KBM-7 (cell line): ENCODE measurements at regions not wholly inside any gene's neighbourhood (a gene's known extent, or its start where the extent isn't known, plus 50 kb on each side); places are given as distances from the start of the nearest gene placed in this dataset.
"Not testable (repeated sequence)": the region's sequence is repeated elsewhere in the genome, so short reads cannot be mapped to it uniquely, and the experiment has no call there.

Experiments
- DNase-seq: peaks from one replicate; pipeline ENCODE4 v3.0.0-alpha.2; 2015
- in situ Hi-C: fragments of 300-500 bp; cut with MboI; formaldehyde crosslinking; loops from 2 replicates; pipeline ENCODE4 v1.14.3; 2020; ENCODE audit warnings: low sequenced_read_pairs, low pct_unique_long_range_greater_than_20kb, mixed read lengths

- DNase-seq, in situ Hi-C loops: not testable (repeated sequence)
Observed at GRCh38 chr4:189846094-189846493, 94.6 kb upstream of the FRG1 start.

DNA sequence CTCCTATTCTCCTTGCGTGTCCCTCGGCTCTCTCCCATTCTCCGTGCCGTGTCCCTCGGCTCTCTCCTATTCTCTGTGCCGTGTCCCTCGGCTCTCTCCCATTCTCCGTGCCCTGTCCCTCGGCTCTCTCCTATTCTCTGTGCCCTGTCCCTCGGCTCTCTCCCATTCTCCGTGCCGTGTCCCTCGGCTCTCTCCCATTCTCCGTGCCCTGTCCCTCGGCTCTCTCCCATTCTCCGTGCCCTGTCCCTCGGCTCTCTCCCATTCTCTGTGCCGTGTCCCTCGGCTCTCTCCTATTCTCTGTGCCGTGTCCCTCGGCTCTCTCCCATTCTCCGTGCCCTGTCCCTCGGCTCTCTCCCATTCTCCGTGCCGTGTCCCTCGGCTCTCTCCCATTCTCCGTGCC lies 94.1 kb upstream of the FRG1 start:
- in situ Hi-C loops = not testable (repeated sequence)

DNA sequence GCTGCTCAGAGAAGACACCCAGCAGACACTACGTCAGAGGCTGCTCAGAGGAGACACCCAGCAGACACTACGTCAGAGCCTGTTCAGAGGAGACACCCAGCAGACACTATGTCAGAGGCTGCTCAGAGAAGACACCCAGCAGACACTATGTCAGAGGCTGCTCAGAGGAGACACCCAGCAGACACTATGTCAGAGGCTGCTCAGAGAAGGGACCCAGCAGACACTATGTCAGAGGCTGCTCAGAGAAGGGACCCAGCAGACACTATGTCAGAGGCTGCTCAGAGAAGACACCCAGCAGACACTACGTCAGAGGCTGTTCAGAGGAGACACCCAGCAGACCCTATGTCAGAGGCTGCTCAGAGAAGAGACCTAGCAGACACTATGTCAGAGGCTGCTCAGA lies 92.0 kb upstream of the FRG1 start:
- DNase-seq, in situ Hi-C loops: not testable (repeated sequence)

More for the DNA sequence above, 94.1 kb upstream of the FRG1 start:
- DNase-seq = not testable (repeated sequence)

- DNase-seq = no peak
- in situ Hi-C loops = no loop called here
Observed at GRCh38 chr4:189850239-189850856, 90.3 kb upstream of the FRG1 start.

DNA sequence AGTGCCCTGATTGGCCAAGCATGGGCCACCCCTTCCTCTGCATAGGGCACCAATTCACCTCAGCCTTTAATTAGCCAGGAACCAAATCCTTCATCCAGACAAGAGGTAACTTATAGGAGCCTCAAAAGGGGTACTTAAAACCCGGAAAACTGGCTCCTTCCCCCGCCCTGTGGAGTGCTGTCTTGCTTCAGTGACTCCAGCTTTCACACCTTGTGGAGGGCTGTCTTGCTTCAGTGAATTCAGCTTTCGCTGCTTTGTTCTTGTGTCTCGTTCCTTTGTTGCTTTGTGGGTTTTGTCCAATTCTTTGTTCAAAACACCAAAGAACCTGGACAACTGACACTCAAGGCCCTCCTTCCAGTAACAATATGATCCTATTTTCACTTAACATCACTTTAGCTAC lies 82.2 kb upstream of the FRG1 start:
- in situ Hi-C loops = no loop called here

GRCh38 chr4:189861101-189861500 lies 79.6 kb upstream of the FRG1 start:
- in situ Hi-C loops = no loop called here

More for the DNA sequence above, 82.2 kb upstream of the FRG1 start:
- DNase-seq = no peak

DNA sequence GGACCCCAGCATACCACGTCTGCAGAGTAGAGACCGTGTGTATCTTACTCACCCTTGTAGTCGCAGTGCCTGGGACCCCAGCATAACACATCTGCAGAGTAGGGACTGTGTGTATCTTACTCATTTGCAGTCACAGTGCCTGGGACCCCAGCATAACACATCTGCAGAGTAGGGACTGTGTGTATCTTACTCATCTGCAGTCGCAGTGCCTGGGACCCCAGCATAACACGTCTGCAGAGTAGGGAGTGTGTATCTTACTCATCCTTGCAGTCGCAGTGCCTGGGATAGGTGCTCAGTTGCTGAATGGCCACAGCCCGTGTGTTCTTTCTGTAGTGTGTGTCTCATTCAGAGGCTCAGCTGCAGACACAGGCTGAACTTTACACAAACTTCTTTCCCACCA lies 71.4 kb upstream of the FRG1 start:
- in situ Hi-C loops = no loop called here
- no peak for DNase-seq

More at GRCh38 chr4:189861101-189861500, 79.6 kb upstream of the FRG1 start:
- DNase-seq = no peak

DNA sequence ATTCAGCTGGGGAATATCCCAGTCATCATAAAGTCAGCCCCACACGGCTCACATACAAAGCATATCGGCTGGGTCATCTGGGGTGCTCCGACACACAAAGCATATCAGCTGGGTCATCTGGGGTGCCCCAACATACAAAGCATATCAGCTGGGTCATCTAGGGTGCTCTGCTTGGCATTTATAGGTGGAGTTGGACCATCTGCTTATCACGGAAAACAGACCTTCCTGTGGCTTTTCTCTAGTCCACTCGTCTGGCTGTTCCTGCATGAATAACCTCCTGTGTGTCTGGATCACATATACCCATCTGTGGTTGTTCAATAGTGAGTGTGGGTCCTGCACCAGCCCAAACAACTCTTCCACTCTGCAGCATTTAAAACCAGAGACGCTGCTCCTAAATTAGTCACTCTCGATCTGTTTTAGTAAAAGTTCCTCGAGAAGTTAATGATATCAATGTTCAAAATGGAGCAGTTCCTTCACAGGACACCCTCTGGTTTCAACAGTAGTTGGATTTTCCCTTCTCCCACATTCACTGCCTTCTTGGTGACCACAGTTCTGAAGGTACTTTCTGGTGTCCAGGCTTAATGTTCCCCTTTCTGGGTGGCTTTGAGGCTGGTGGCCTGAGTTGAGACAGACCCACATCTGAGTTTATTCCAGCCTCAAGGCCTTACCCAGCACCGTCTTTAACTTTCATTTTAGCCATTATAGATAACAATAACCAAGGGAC lies 70.0 kb upstream of the FRG1 start:
- no peak for DNase-seq
- in situ Hi-C loops = no loop called here

DNA sequence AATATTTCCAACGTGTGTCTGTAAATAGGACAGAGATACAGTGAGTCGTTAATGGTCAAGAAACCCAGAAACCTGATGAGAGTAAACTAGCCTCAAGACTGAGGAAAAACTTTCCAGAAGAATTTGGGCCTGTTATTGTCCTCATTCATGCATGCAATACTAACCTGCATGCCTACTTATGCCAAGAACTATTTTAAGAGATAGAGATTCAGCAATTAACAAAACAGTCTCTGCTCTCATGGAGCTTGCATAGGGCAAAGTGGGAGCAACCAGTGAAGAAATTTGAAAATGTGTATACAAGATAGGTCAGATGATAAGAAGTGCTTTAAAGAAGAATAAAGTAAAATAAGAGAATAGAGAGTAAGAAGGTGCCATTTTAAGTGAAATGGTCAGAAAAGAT lies 66.1 kb upstream of the FRG1 start:
- DNase-seq = no peak

DNA sequence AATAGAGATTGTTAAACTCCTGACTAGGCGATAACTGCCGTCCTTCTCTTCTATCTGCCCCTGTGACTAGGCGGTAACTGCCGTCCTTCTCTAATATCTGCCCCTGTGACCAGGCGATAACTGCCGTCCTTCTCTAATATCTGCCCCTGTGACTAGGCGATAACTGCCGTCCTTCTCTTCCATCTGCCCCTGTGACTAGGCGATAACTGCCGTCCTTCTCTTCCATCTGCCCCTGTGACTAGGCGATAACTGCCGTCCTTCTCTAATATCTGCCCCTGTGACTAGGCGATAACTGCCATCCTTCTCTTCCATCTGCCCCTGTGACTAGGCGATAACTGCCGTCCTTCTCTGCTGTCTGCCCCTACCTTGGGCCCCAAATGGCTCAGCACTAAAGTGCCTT lies 59.5 kb upstream of the FRG1 start:
- in situ Hi-C loops, DNase-seq: not testable (repeated sequence)

More for the DNA sequence above, 66.1 kb upstream of the FRG1 start:
- in situ Hi-C loops = no loop called here

DNA sequence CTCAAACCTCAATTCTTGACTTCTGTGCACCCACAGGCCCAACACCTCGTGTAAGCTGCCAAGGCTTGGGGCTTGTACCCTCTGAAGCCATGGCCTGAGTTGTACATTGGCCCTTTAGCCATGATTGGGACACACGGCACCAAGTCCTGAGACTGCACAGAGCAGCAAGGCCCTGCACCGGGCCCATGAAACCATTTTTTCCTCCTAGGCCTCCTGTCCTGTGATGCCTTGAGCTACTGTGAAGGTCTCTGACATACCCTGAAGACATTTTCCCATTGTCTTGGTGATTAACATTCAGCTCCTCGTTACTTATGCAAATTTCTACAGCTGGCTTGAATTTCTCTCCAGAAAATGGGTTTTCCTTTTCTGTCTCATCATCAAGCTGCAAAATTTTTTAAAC lies 52.3 kb upstream of the FRG1 start:
- DNase-seq, in situ Hi-C loops: not testable (repeated sequence)
